ENCODE measurements at regions not wholly inside any gene's neighbourhood (a gene's known extent, or its start where the extent isn't known, plus 50 kb on each side); places are given as distances from the start of the nearest gene placed in this dataset.

DNA sequence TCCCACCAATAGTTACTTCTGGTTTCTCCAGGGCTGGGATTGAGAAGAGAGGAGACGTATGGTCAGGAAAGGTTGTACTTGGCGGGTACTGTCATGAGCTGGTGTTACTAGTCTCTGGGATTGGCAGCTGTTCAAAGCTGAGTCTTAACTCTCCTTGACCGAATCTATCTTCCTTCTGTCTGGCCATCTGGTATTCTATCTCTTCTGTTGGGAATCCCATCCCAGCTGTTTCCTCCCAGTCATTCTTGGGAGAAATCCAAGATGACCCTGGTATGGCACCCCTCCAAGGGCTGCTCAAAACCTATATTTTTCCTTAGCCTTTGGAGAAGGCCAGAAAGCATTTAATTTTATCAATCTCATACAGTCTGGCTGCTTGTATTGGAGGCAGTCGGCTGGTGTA lies 287.0 kb upstream of the CHD6 start:
- Mint-ChIP-seq H3K27ac (ENCODE audit: unreplicated experiment) (no peak overlapping the region), H3K4me1 (no peaks in the 10 kb centered on the region), H3K4me3 (no peak overlapping the region), H3K27me3 (ENCODE audit: low read depth) (peaks cover 20% of the 10 kb centered on the region), H3K9me3 (no peaks in the 10 kb centered on the region), H3K36me3 (ENCODE audit: low read depth) (no peaks in the 10 kb centered on the region)
- DNase-seq (ENCODE audit: low read depth, low spot score) = no peak
- TF ChIP-seq, protein P1, sequence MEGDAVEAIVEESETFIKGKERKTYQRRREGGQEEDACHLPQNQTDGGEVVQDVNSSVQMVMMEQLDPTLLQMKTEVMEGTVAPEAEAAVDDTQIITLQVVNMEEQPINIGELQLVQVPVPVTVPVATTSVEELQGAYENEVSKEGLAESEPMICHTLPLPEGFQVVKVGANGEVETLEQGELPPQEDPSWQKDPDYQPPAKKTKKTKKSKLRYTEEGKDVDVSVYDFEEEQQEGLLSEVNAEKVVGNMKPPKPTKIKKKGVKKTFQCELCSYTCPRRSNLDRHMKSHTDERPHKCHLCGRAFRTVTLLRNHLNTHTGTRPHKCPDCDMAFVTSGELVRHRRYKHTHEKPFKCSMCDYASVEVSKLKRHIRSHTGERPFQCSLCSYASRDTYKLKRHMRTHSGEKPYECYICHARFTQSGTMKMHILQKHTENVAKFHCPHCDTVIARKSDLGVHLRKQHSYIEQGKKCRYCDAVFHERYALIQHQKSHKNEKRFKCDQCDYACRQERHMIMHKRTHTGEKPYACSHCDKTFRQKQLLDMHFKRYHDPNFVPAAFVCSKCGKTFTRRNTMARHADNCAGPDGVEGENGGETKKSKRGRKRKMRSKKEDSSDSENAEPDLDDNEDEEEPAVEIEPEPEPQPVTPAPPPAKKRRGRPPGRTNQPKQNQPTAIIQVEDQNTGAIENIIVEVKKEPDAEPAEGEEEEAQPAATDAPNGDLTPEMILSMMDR (conservative IDR thresholded peaks at IDR 0.05) = no peak

DNA sequence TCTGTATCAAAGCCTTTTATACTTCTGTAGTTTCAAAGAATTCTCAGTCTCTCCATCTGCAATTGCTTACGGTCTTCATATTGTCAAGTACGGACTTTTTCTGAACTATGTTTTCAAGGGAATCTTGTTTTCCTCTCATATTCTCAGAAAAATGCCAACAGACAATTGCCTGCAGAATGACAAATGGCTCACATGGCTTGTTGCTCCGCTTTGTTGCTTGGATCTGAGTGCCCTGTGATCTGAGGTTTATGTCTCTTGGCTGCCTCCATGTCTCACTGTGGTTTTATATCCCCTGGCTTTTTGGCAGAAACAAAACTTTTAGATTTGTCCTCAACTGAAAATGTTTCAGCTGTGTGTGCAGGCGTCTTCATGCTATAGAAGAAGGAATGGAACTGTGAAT lies 285.4 kb upstream of the CHD6 start:
- H3K36me3 Mint-ChIP-seq (ENCODE audit: low read depth) = no peaks in the 10 kb centered on the region
- no peaks in the 10 kb centered on the region for H3K9me3 Mint-ChIP-seq
- peaks cover 21% of the 10 kb centered on the region for H3K27me3 Mint-ChIP-seq (ENCODE audit: low read depth)
- no peak overlapping the region for H3K4me3 Mint-ChIP-seq
- H3K27ac Mint-ChIP-seq (ENCODE audit: unreplicated experiment) = no peak overlapping the region
- TF ChIP-seq, protein P1 (conservative IDR thresholded peaks at IDR 0.05) = no peak
- DNase-seq (ENCODE audit: low read depth, low spot score) = no peak
- H3K4me1 Mint-ChIP-seq = no peaks in the 10 kb centered on the region

DNA sequence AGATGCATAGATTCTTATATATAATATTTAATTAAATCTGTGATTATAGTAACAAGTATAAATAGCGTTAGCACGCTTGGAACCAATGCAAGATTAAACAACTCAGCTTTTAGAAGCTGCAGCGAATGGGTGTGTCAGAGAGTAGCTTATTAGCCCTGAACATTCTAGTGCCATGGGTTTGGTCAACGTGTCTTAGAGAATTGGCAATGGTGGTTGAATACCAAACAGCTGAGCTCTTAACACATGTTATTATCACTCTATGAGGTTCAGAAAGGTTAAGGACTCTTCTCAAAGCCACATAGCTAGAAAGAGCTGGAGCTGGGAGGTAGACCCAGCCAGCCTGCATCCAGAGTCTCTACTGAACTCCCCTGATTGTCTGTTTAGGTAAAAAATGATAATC lies 284.2 kb upstream of the CHD6 start:
- Mint-ChIP-seq H3K4me3 (no peak overlapping the region), H3K36me3 (ENCODE audit: low read depth) (no peaks in the 10 kb centered on the region), H3K27me3 (ENCODE audit: low read depth) (peaks cover 26% of the 10 kb centered on the region), H3K4me1 (no peaks in the 10 kb centered on the region), H3K9me3 (no peaks in the 10 kb centered on the region), H3K27ac (ENCODE audit: unreplicated experiment) (no peak overlapping the region)
- TF ChIP-seq, protein P1 (conservative IDR thresholded peaks at IDR 0.05) = no peak
- no peak for DNase-seq (ENCODE audit: low read depth, low spot score)

DNA sequence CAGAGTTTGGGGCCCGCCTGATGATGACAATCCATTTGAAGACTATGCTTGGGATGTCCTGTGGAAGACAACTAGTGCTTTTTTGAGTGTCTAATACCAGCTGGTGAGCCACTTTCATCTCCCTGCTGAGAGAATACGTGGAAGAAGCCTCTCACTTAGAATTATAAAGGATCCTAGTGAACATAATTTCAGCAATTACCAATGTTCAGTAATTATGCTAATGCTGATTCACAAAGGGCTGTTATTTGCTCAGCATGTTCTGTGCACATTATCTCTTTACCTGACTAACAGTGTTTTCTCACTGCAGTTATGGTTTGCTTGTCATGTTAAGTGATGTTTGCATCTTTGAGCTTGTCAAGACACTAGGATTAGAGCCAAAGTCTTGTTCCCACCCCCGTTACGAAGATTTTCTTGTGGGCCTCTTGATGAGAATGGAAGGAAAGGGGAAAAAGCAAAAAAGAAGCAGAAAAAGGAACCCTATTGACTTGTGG lies 282.1 kb upstream of the CHD6 start:
- no peaks in the 10 kb centered on the region for H3K9me3 Mint-ChIP-seq
- TF ChIP-seq, protein P1 (conservative IDR thresholded peaks at IDR 0.05) = no peak
- no peak overlapping the region for H3K4me3 Mint-ChIP-seq
- H3K4me1 Mint-ChIP-seq = no peaks in the 10 kb centered on the region
- H3K27ac Mint-ChIP-seq (ENCODE audit: unreplicated experiment) = no peak overlapping the region
- peaks cover 21% of the 10 kb centered on the region for H3K27me3 Mint-ChIP-seq (ENCODE audit: low read depth)
- DNase-seq (ENCODE audit: low read depth, low spot score) = no peak
- no peaks in the 10 kb centered on the region for H3K36me3 Mint-ChIP-seq (ENCODE audit: low read depth)

DNA sequence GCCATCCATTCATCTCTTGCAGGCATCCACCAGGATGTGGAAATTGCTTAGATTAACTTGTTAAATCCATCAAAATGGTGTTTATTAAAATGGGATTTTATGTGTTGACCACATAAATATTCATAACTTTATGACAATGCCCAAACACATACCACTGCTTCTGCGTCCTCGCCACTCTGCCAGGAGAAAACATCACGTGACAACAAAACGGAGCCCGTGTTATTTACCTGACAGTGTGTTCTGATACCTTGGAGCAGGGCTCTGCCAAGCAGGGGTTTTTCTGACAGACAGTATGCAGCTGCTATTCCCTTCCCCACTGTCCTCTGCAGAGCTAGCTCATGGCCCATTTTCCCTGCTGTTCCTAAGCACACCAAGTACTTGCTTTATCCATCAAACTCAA lies 279.5 kb upstream of the CHD6 start:
- no peaks in the 10 kb centered on the region for H3K4me1 Mint-ChIP-seq
- no peak overlapping the region for H3K27ac Mint-ChIP-seq (ENCODE audit: unreplicated experiment)
- H3K9me3 Mint-ChIP-seq = no peaks in the 10 kb centered on the region
- no peak for DNase-seq (ENCODE audit: low read depth, low spot score)
- TF ChIP-seq, protein P1 (conservative IDR thresholded peaks at IDR 0.05) = no peak
- H3K36me3 Mint-ChIP-seq (ENCODE audit: low read depth) = no peaks in the 10 kb centered on the region
- H3K4me3 Mint-ChIP-seq = no peak overlapping the region
- H3K27me3 Mint-ChIP-seq (ENCODE audit: low read depth) = peaks cover 17% of the 10 kb centered on the region
